ENCODE measurements at regions not wholly inside any gene's neighbourhood (a gene's known extent, or its start where the extent isn't known, plus 50 kb on each side); places are given as distances from the start of the nearest gene placed in this dataset.

- TF ChIP-seq CTCF (IDR thresholded peaks at IDR 0.05; ENCODE audit: unreplicated experiment), result no peak
- Mint-ChIP-seq H3K4me1 (ENCODE audit: insufficient read depth, unreplicated experiment) (peaks cover 6% of the 10 kb centered on the region), H3K4me3 (ENCODE audit: unreplicated experiment) (no peak overlapping the region), H3K27me3 (ENCODE audit: insufficient read depth, unreplicated experiment) (no peaks in the 10 kb centered on the region), H3K36me3 (ENCODE audit: insufficient read depth, unreplicated experiment) (no peaks in the 10 kb centered on the region), H3K27ac (ENCODE audit: low read depth, unreplicated experiment) (no peak overlapping the region), H3K9me3 (ENCODE audit: unreplicated experiment) (no peaks in the 10 kb centered on the region)
- DNase-seq (ENCODE audit: unreplicated experiment), result peak; percentile 7
- intact Hi-C loops (cut with micrococcal nuclease), result no loop called here
- CTCF ChIA-PET, result interaction anchor here (0.6 kb wide), 1 partner anchor 22 kb away, joined by 3 read pairs; no protein-coding TSS in a partner anchor
- POLR2A ChIA-PET, result no interaction called here
- no TSS peak for BruUV-seq (replicated peaks)
Observed at GRCh38 chr12:105978686-105979085, 160.1 kb downstream of the NUAK1 start.

GRCh38 chr12:105980085-105980484 is 158.7 kb downstream of the NUAK1 start:
- Mint-ChIP-seq H3K4me3 (ENCODE audit: unreplicated experiment) (no peak overlapping the region), H3K27me3 (ENCODE audit: insufficient read depth, unreplicated experiment) (no peaks in the 10 kb centered on the region), H3K27ac (ENCODE audit: low read depth, unreplicated experiment) (no peak overlapping the region), H3K9me3 (ENCODE audit: unreplicated experiment) (no peaks in the 10 kb centered on the region), H3K36me3 (ENCODE audit: insufficient read depth, unreplicated experiment) (no peaks in the 10 kb centered on the region), H3K4me1 (ENCODE audit: insufficient read depth, unreplicated experiment) (peaks cover 6% of the 10 kb centered on the region)
- ChIA-PET CTCF (interaction anchor here (1.5 kb wide), 1 partner anchor 156 kb away, joined by 4 read pairs; no protein-coding TSS in a partner anchor), POLR2A (no interaction called here)
- DNase-seq (ENCODE audit: unreplicated experiment), result no peak
- no peak for TF ChIP-seq CTCF (IDR thresholded peaks at IDR 0.05; ENCODE audit: unreplicated experiment)
- no TSS peak for BruUV-seq (replicated peaks)
- intact Hi-C loops (cut with micrococcal nuclease), result no loop called here

- TF ChIP-seq CTCF (IDR thresholded peaks at IDR 0.05; ENCODE audit: unreplicated experiment), result no peak
- H3K27me3 Mint-ChIP-seq (ENCODE audit: insufficient read depth, unreplicated experiment), result no peaks in the 10 kb centered on the region
- no TSS peak for BruUV-seq (replicated peaks)
- H3K4me3 Mint-ChIP-seq (ENCODE audit: unreplicated experiment), result no peak overlapping the region
- DNase-seq (ENCODE audit: unreplicated experiment), result no peak
- peaks cover 6% of the 10 kb centered on the region for H3K4me1 Mint-ChIP-seq (ENCODE audit: insufficient read depth, unreplicated experiment)
- no peak overlapping the region for H3K27ac Mint-ChIP-seq (ENCODE audit: low read depth, unreplicated experiment)
- ChIA-PET CTCF (interaction anchor here (0.8 to 1.5 kb wide), 2 partner anchors 19 to 156 kb away, joined by 3 to 4 read pairs; no protein-coding TSS in a partner anchor), POLR2A (no interaction called here)
- no peaks in the 10 kb centered on the region for H3K9me3 Mint-ChIP-seq (ENCODE audit: unreplicated experiment)
- intact Hi-C loops (cut with micrococcal nuclease), result no loop called here
- no peaks in the 10 kb centered on the region for H3K36me3 Mint-ChIP-seq (ENCODE audit: insufficient read depth, unreplicated experiment)
Observed at GRCh38 chr12:105980533-105980932, 158.2 kb downstream of the NUAK1 start.

GRCh38 chr12:105982022-105982421 is 156.7 kb downstream of the NUAK1 start:
- CTCF ChIA-PET, result interaction anchor here (0.6 kb wide), 1 partner anchor 1694 kb away, joined by 3 read pairs; no protein-coding TSS in a partner anchor
- DNase-seq (ENCODE audit: unreplicated experiment), result no peak
- TF ChIP-seq CTCF (IDR thresholded peaks at IDR 0.05; ENCODE audit: unreplicated experiment), result no peak
- Mint-ChIP-seq H3K9me3 (ENCODE audit: unreplicated experiment) (no peaks in the 10 kb centered on the region), H3K36me3 (ENCODE audit: insufficient read depth, unreplicated experiment) (no peaks in the 10 kb centered on the region), H3K4me1 (ENCODE audit: insufficient read depth, unreplicated experiment) (peaks cover 6% of the 10 kb centered on the region), H3K27me3 (ENCODE audit: insufficient read depth, unreplicated experiment) (no peaks in the 10 kb centered on the region), H3K4me3 (ENCODE audit: unreplicated experiment) (no peak overlapping the region), H3K27ac (ENCODE audit: low read depth, unreplicated experiment) (no peak overlapping the region)
- POLR2A ChIA-PET, result no interaction called here
- no TSS peak for BruUV-seq (replicated peaks)
- intact Hi-C loops (cut with micrococcal nuclease), result no loop called here

Data from MCF 10A (cell line).